Suprapubic skin (tissue), 4 donors: ENCODE measurements at regions not wholly inside any gene's neighbourhood (a gene's known extent, or its start where the extent isn't known, plus 50 kb on each side); places are given as distances from the start of the nearest gene placed in this dataset.
"Not testable (repeated sequence)": the region's sequence is repeated elsewhere in the genome, so short reads cannot be mapped to it uniquely, and the experiment has no call there.

Experiments used
- DNase-seq, 2 donors: peaks; one replicate each; pipeline ENCODE4 v3.0.0-alpha.2; 2019; ENCODE audit warnings: low spot score in 2 of 2
- H3K27ac ChIP-seq: fragments of 200-600 bp; sonication (generic); one replicate; pipeline ENCODE4 v1.5.1; 2019
- H3K27me3 ChIP-seq: fragments of 200-600 bp; sonication (generic); one replicate; pipeline ENCODE4 v1.5.1; 2019
- H3K36me3 ChIP-seq: fragments of 200-600 bp; sonication (generic); one replicate; pipeline ENCODE4 v1.5.1; 2019
- H3K4me1 ChIP-seq: fragments of 200-600 bp; sonication (generic); one replicate; pipeline ENCODE4 v1.5.1; 2019
- H3K4me3 ChIP-seq: fragments of 200-600 bp; sonication (generic); one replicate; pipeline ENCODE4 v1.5.1; 2019; ENCODE audit warnings: mild to moderate bottlenecking
- H3K9me3 ChIP-seq: fragments of 200-600 bp; sonication (generic); one replicate; pipeline ENCODE4 v1.5.1; 2019
- CTCF ChIP-seq, 2 donors: fragments of 200-600 bp in 1 of 2; fragments of 450-650 bp in 1 of 2; sonication (generic) in 1 of 2; IDR thresholded peaks; one replicate each; pipeline ENCODE4 v1.5.1; 2016 to 2019; ENCODE audit warnings: antibody characterized with exemption in 2 of 2, mild to moderate bottlenecking in 1 of 2, moderate library complexity in 1 of 2
- EP300 ChIP-seq: sonication (generic); formaldehyde crosslinking; IDR thresholded peaks from one replicate; pipeline ENCODE4 v1.6.1; 2017; ENCODE audit warnings: antibody characterized with exemption
- POLR2A ChIP-seq, 2 donors: fragments of 450-650 bp; IDR thresholded peaks; one replicate each; pipeline ENCODE4 v1.6.1; 2017; ENCODE audit warnings: antibody characterized with exemption in 2 of 2, mild to moderate bottlenecking in 2 of 2, moderate library complexity in 2 of 2
- POLR2AphosphoS5 ChIP-seq, 3 donors: sonication (generic); formaldehyde crosslinking; IDR thresholded peaks; one replicate each; pipeline ENCODE4 v1.6.1; 2017; ENCODE audit warnings: antibody characterized with exemption in 3 of 3
- WGBS: methylation state at CpG from one replicate; pipeline ENCODE4 v1.1.5; 2018; 5-methylcytosine and 5-hydroxymethylcytosine counted together

GRCh38 chr2:14899621-14900414 is 267.3 kb downstream of the LRATD1 start:
- Histone ChIP-seq H3K36me3 (no peaks in the 10 kb centered on the region), H3K27me3 (no peaks in the 10 kb centered on the region), H3K27ac (no peak overlapping the region), H3K4me3 (no peak overlapping the region), H3K9me3 (no peaks in the 10 kb centered on the region), H3K4me1 (no peaks in the 10 kb centered on the region)
- no peak for DNase-seq
- 85% methylated on average over 4 of the region's 4 CpGs for WGBS
- TF ChIP-seq POLR2AphosphoS5 (IDR thresholded peaks at IDR 0.05) (no peak), POLR2A (IDR thresholded peaks at IDR 0.05) (no peak), CTCF (IDR thresholded peaks at IDR 0.05) (no peak), EP300 (no peak)

GRCh38 chr2:14901737-14902136 is 269.2 kb downstream of the LRATD1 start:
- Histone ChIP-seq H3K27ac (no peak overlapping the region), H3K36me3 (no peaks in the 10 kb centered on the region), H3K27me3 (no peaks in the 10 kb centered on the region), H3K9me3 (no peaks in the 10 kb centered on the region), H3K4me3 (no peak overlapping the region), H3K4me1 (no peaks in the 10 kb centered on the region)
- 60% methylated on average over 3 of the region's 3 CpGs for WGBS
- DNase-seq: no peak
- no peak for TF ChIP-seq POLR2AphosphoS5 (IDR thresholded peaks at IDR 0.05)
- TF ChIP-seq EP300: no peak
- no peak for TF ChIP-seq POLR2A (IDR thresholded peaks at IDR 0.05)

GRCh38 chr2:14902953-14903352 is 270.4 kb downstream of the LRATD1 start:
- H3K9me3 ChIP-seq: no peaks in the 10 kb centered on the region
- H3K27me3 ChIP-seq: no peaks in the 10 kb centered on the region
- no peak overlapping the region for H3K27ac ChIP-seq
- H3K4me3 ChIP-seq: no peak overlapping the region
- H3K36me3 ChIP-seq: no peaks in the 10 kb centered on the region
- no peaks in the 10 kb centered on the region for H3K4me1 ChIP-seq
- 70% methylated on average over 1 of the region's 1 CpG for WGBS
- DNase-seq: no peak
- no peak for TF ChIP-seq POLR2A (IDR thresholded peaks at IDR 0.05)
- TF ChIP-seq EP300: no peak
- TF ChIP-seq POLR2AphosphoS5 (IDR thresholded peaks at IDR 0.05): no peak
- TF ChIP-seq CTCF (IDR thresholded peaks at IDR 0.05): no peak

- no peak for DNase-seq
- H3K9me3 ChIP-seq: no peaks in the 10 kb centered on the region
- H3K4me1 ChIP-seq: no peaks in the 10 kb centered on the region
- peak in 1 of 2 donors; percentile 44 for TF ChIP-seq CTCF (IDR thresholded peaks at IDR 0.05)
- no peak for TF ChIP-seq POLR2A (IDR thresholded peaks at IDR 0.05)
- H3K36me3 ChIP-seq: no peaks in the 10 kb centered on the region
- 60% methylated on average over 15 of the region's 15 CpGs for WGBS
- H3K4me3 ChIP-seq: no peak overlapping the region
- H3K27me3 ChIP-seq: no peaks in the 10 kb centered on the region
- no peak overlapping the region for H3K27ac ChIP-seq
Measured at GRCh38 chr2:14903709-14904374, 271.3 kb downstream of the LRATD1 start.

GRCh38 chr2:14904378-14904777 is 271.9 kb downstream of the LRATD1 start:
- 99% methylated on average over 7 of the region's 7 CpGs for WGBS
- not testable (repeated sequence) for H3K27me3 ChIP-seq, H3K36me3 ChIP-seq, H3K27ac ChIP-seq, DNase-seq, H3K9me3 ChIP-seq, H3K4me3 ChIP-seq, H3K4me1 ChIP-seq

GRCh38 chr2:14905571-14905970 is 273.1 kb downstream of the LRATD1 start:
- Histone ChIP-seq H3K27ac (no peak overlapping the region), H3K9me3 (no peaks in the 10 kb centered on the region), H3K27me3 (no peaks in the 10 kb centered on the region), H3K36me3 (no peaks in the 10 kb centered on the region), H3K4me1 (peaks cover 12% of the 10 kb centered on the region), H3K4me3 (no peak overlapping the region)
- TF ChIP-seq EP300 (no peak), CTCF (IDR thresholded peaks at IDR 0.05) (no peak), POLR2AphosphoS5 (IDR thresholded peaks at IDR 0.05) (no peak), POLR2A (IDR thresholded peaks at IDR 0.05) (no peak)
- 83% methylated on average over 5 of the region's 5 CpGs for WGBS
- no peak for DNase-seq
